ENCODE measurements at regions not wholly inside any gene's neighbourhood (a gene's known extent, or its start where the extent isn't known, plus 50 kb on each side); places are given as distances from the start of the nearest gene placed in this dataset.

DNA sequence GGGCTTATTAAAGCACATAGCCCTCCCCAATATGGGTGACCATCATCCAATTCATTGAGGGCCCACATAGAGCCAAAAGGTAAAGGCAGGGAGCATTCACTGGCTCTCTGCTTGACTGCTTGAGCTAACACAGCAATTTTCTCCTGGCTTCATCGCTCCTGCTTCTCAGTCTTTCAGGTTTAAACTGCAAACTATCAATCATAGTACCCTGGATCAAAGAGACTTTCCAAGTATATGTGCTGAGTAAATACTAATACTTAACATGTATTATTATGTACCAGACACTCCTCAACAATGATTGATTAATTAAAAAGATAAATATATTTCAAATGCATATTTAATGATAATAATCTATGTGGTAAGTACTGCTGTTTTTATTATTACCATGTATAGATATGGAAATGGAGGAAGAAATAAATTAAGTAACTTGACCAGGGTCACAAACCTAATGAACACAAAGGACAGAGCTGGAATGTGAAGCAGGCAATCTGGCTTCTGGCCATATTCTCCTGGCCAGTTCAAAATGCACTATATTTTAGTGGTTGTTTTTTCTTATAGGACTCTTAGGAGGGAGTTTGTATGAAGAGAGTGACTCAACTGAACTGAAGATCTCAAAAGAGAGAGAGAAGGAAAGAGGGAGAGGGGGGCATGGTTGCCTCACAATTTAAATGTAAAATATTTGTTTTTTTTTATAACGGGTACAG lies 1197.3 kb downstream of the TECRL start:
- TF ChIP-seq, protein P1, sequence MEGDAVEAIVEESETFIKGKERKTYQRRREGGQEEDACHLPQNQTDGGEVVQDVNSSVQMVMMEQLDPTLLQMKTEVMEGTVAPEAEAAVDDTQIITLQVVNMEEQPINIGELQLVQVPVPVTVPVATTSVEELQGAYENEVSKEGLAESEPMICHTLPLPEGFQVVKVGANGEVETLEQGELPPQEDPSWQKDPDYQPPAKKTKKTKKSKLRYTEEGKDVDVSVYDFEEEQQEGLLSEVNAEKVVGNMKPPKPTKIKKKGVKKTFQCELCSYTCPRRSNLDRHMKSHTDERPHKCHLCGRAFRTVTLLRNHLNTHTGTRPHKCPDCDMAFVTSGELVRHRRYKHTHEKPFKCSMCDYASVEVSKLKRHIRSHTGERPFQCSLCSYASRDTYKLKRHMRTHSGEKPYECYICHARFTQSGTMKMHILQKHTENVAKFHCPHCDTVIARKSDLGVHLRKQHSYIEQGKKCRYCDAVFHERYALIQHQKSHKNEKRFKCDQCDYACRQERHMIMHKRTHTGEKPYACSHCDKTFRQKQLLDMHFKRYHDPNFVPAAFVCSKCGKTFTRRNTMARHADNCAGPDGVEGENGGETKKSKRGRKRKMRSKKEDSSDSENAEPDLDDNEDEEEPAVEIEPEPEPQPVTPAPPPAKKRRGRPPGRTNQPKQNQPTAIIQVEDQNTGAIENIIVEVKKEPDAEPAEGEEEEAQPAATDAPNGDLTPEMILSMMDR (conservative IDR thresholded peaks at IDR 0.05; ENCODE audit: low read depth, low read length): no peak
- no peak for TF ChIP-seq EZH2 (IDR thresholded peaks at IDR 0.05; ENCODE audit: borderline replicate concordance, low read depth, low read length, poor library complexity, severe bottlenecking)

Data from A673 (cell line).